ENCODE measurements at regions not wholly inside any gene's neighbourhood (a gene's known extent, or its start where the extent isn't known, plus 50 kb on each side); places are given as distances from the start of the nearest gene placed in this dataset.

DNA sequence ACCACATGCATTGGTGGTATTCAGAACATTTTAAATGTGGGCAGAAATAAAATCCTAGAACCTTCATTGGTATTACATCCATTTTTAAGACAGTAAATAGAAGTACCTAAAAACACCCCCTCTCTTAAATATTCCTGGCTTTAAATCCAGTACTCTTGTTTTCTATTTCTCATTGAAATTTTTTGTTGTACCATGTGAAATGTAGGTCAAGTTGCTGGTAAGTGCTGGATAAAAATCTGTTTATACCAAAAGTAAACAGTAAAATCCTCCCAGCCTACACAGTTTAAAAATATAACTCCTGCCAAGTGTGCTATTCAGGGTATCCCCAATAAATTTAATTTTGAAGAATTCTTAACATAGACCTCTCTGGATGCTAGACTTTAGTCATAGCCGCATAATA lies 75.0 kb upstream of the FST start:
- TF ChIP-seq CTCF (conservative IDR thresholded peaks at IDR 0.05; ENCODE audit: low read depth, low read length) (no peak), EZH2 (IDR thresholded peaks at IDR 0.05; ENCODE audit: low read length, unreplicated experiment) (no peak), EZH2phosphoT487 (IDR thresholded peaks at IDR 0.05; ENCODE audit: borderline replicate concordance, low read length) (no peak)

Measured in PC-3 (cell line).